A673 (cell line): ENCODE measurements at regions not wholly inside any gene's neighbourhood (a gene's known extent, or its start where the extent isn't known, plus 50 kb on each side); places are given as distances from the start of the nearest gene placed in this dataset.

Source experiments
- BruUV-seq: library from RNA; stranded (reverse); fragments of 400-500 nt; replicated peaks from 2 replicates; lab custom pipeline; 2021; lab: Mats Ljungman, UMichigan
- CTCF ChIA-PET: fragments of 300-600 bp; sonication (Branson Sonifier 250); formaldehyde crosslinking; loops from one replicate; lab custom pipeline; 2022; ENCODE audit warnings: antibody characterized with exemption; lab: Charles Lee
- POLR2A ChIA-PET: fragments of 300-600 bp; sonication (Branson Sonifier 250); formaldehyde crosslinking; loops from one replicate; lab custom pipeline; 2022; ENCODE audit warnings: antibody characterized with exemption; ENCODE audit not compliant: low non-redundant PET; lab: Charles Lee
- DNase-seq: peaks from one replicate; pipeline ENCODE4 v3.0.0-alpha.2; 2015; ENCODE audit warnings: low spot score
- H3K27ac ChIP-seq: fragments of 200-600 bp; sonication (generic); 2 replicates; pipeline ENCODE4 v1.5.1; 2016; ENCODE audit warnings: mixed run types, low read depth, mild to moderate bottlenecking, mixed read lengths, antibody characterized with exemption, low read length; ENCODE audit not compliant: poor library complexity, severe bottlenecking
- H3K27me3 ChIP-seq: fragments of 200-600 bp; sonication (generic); replicated peaks from 2 replicates; pipeline ENCODE4 v1.6.1; 2017; ENCODE audit warnings: mixed run types, low read depth, mild to moderate bottlenecking, mixed read lengths, antibody characterized with exemption, low read length; ENCODE audit not compliant: insufficient read depth, poor library complexity
- H3K36me3 ChIP-seq: fragments of 200-600 bp; sonication (generic); 2 replicates; pipeline ENCODE4 v1.6.1; 2016; ENCODE audit warnings: mixed run types, mild to moderate bottlenecking, mixed read lengths, antibody characterized with exemption, low read length; ENCODE audit not compliant: insufficient read depth, poor library complexity, severe bottlenecking
- H3K4me1 ChIP-seq: fragments of 200-600 bp; sonication (generic); 2 replicates; pipeline ENCODE4 v1.6.1; 2017; ENCODE audit warnings: mixed run types, mild to moderate bottlenecking, mixed read lengths, antibody characterized with exemption, low read length; ENCODE audit not compliant: insufficient read depth, poor library complexity, severe bottlenecking
- H3K4me3 ChIP-seq: fragments of 200-600 bp; sonication (generic); 2 replicates; pipeline ENCODE4 v1.5.1; 2016; ENCODE audit warnings: low read depth, mixed run types, mild to moderate bottlenecking, mixed read lengths, low read length; ENCODE audit not compliant: poor library complexity, severe bottlenecking
- H3K9me3 ChIP-seq: fragments of 200-600 bp; sonication (generic); 2 replicates; pipeline ENCODE4 v1.6.1; 2016; ENCODE audit warnings: mixed run types, low read depth, mild to moderate bottlenecking, mixed read lengths, antibody characterized with exemption, low read length; ENCODE audit not compliant: poor library complexity, severe bottlenecking
- CTCF ChIP-seq: fragments of 300-800, 200-600 bp; sonication (generic); conservative IDR thresholded peaks from 2 replicates; pipeline ENCODE4 v1.5.1; 2017; ENCODE audit warnings: low read depth, mild to moderate bottlenecking, antibody characterized with exemption, low read length, moderate library complexity, mixed read lengths
- EZH2 ChIP-seq: fragments of 200-600 bp; sonication (generic); IDR thresholded peaks from 2 replicates; pipeline ENCODE4 v1.6.1; 2017; ENCODE audit warnings: borderline replicate concordance, low read depth, mild to moderate bottlenecking, mixed read lengths, antibody characterized with exemption, low read length; ENCODE audit not compliant: poor library complexity, severe bottlenecking
- intact Hi-C: fragments of 100-400 bp; cut with micrococcal nuclease; formaldehyde crosslinking; loops from one replicate; pipeline ENCODE4 v1.10.0; 2022; ENCODE audit not compliant: unreplicated experiment

- intact Hi-C loops = no loop called here
- Histone ChIP-seq H3K36me3 (no peaks in the 10 kb centered on the region), H3K4me1 (no peaks in the 10 kb centered on the region), H3K27ac (no peak overlapping the region), H3K9me3 (no peaks in the 10 kb centered on the region), H3K4me3 (no peak overlapping the region), H3K27me3 (no peaks in the 10 kb centered on the region)
- ChIA-PET POLR2A (no interaction called here), CTCF (no interaction called here)
- TF ChIP-seq CTCF (no peak), EZH2 (no peak)
- DNase-seq = no peak
- BruUV-seq = no TSS peak
Measured at GRCh38 chr2:153604133-153604532, 125.6 kb upstream of the RPRM start.

GRCh38 chr2:153606623-153607022, 128.1 kb upstream of the RPRM start:
- no peaks in the 10 kb centered on the region for H3K9me3 ChIP-seq
- no peaks in the 10 kb centered on the region for H3K27me3 ChIP-seq
- H3K27ac ChIP-seq = no peak overlapping the region
- no peak overlapping the region for H3K4me3 ChIP-seq
- intact Hi-C loops = no loop called here
- TF ChIP-seq EZH2 (no peak), CTCF (no peak)
- CTCF ChIA-PET = no interaction called here
- no TSS peak for BruUV-seq
- no peaks in the 10 kb centered on the region for H3K36me3 ChIP-seq
- POLR2A ChIA-PET = no interaction called here
- DNase-seq = no peak
- H3K4me1 ChIP-seq = no peaks in the 10 kb centered on the region

GRCh38 chr2:153622285-153622684, 143.7 kb upstream of the RPRM start:
- POLR2A ChIA-PET = no interaction called here
- BruUV-seq = no TSS peak
- DNase-seq = peak; percentile 1
- Histone ChIP-seq H3K4me3 (no peak overlapping the region), H3K9me3 (no peaks in the 10 kb centered on the region), H3K4me1 (no peaks in the 10 kb centered on the region), H3K27ac (no peak overlapping the region), H3K27me3 (no peaks in the 10 kb centered on the region), H3K36me3 (no peaks in the 10 kb centered on the region)
- TF ChIP-seq EZH2 (no peak), CTCF (peak; percentile 39; the same call in 1 of the 2 replicates)
- CTCF ChIA-PET = no interaction called here
- intact Hi-C loops = loop anchor here (10.0 kb wide), 1 partner anchor 753 kb away; no protein-coding TSS in a partner anchor
